Vagina (tissue), 2 donors: ENCODE measurements at regions not wholly inside any gene's neighbourhood (a gene's known extent, or its start where the extent isn't known, plus 50 kb on each side); places are given as distances from the start of the nearest gene placed in this dataset.

Source experiments
- DNase-seq, 2 donors: peaks; one replicate each; pipeline ENCODE4 v3.0.0-alpha.2; 2017; ENCODE audit errors: extremely low spot score in 2 of 2
- H3K27ac ChIP-seq: fragments of 200-600 bp; sonication (generic); one replicate; pipeline ENCODE4 v1.5.1; 2019
- H3K27me3 ChIP-seq: fragments of 200-600 bp; sonication (generic); one replicate; pipeline ENCODE4 v1.5.1; 2019
- H3K36me3 ChIP-seq, 2 donors: fragments of 200-600 bp; sonication (generic); one replicate each; pipeline ENCODE4 v1.5.1; 2017 to 2019
- H3K4me1 ChIP-seq: fragments of 200-600 bp; sonication (generic); one replicate; pipeline ENCODE4 v1.5.1; 2019
- H3K4me3 ChIP-seq, 2 donors: fragments of 200-600 bp; sonication (generic); 1 replicate in 1 of 2; 2 replicates in 1 of 2; pipeline ENCODE4 v1.5.1; 2016 to 2019
- H3K9me3 ChIP-seq: fragments of 200-600 bp; sonication (generic); one replicate; pipeline ENCODE4 v1.5.1; 2019
- CTCF ChIP-seq, 3 experiments: fragments of 450-650 bp in 2 of 3; fragments of 200-600 bp in 1 of 3; sonication (generic) in 1 of 3; IDR thresholded peaks; one replicate each; pipeline ENCODE4 v1.5.1; 2017 to 2019; ENCODE audit warnings: antibody characterized with exemption in 3 of 3, mild to moderate bottlenecking in 2 of 3, moderate library complexity in 2 of 3
- POLR2A ChIP-seq, 2 donors: fragments of 450-650 bp; IDR thresholded peaks; one replicate each; pipeline ENCODE4 v1.6.1; 2017; ENCODE audit warnings: antibody characterized with exemption in 2 of 2, mild to moderate bottlenecking in 2 of 2, moderate library complexity in 2 of 2
- POLR2AphosphoS5 ChIP-seq, 2 donors: sonication (generic); formaldehyde crosslinking; IDR thresholded peaks; one replicate each; pipeline ENCODE4 v1.9.0; 2017; ENCODE audit warnings: antibody characterized with exemption in 2 of 2, mild to moderate bottlenecking in 2 of 2, low read depth in 1 of 2; ENCODE audit not compliant: insufficient read depth in 1 of 2
- intact Hi-C: fragments of 100-400 bp; cut with DNase I; formaldehyde crosslinking; loops from one replicate; pipeline ENCODE4 v1.15.1; 2023

DNA sequence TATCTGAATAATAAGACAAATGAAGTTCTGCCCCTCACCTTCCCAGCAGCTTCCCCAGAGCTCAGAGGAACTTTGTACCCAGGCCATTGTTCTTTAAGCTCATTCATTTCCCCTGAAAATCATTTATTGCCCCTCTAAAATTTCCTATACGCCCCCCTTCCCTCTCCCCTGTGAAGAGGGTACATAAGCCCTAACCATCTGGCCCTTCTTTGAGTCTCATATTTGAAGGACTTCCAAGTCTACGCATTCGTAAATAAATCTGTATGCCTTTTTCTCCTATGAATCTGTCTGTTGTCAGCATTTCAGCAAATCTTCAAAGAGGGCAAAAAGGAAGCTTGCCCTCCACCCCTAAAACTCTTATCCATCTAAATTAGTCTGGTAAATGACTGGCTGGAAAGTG, 73.1 kb upstream of the DST start:
- DNase-seq, result no peak
- Histone ChIP-seq H3K4me1 (peaks cover 8% of the 10 kb centered on the region), H3K4me3 (no peak overlapping the region), H3K36me3 (no peaks in the 10 kb centered on the region), H3K27ac (no peak overlapping the region), H3K9me3 (no peaks in the 10 kb centered on the region), H3K27me3 (no peaks in the 10 kb centered on the region)
- intact Hi-C loops, result no loop called here
- TF ChIP-seq POLR2A (IDR thresholded peaks at IDR 0.05), result no peak
- TF ChIP-seq POLR2AphosphoS5 (IDR thresholded peaks at IDR 0.05; ENCODE audit: insufficient read depth in 1 of 2, low read depth in 1 of 2), result no peak
- no peak for TF ChIP-seq CTCF (IDR thresholded peaks at IDR 0.05)

- TF ChIP-seq POLR2AphosphoS5 (IDR thresholded peaks at IDR 0.05; ENCODE audit: insufficient read depth in 1 of 2, low read depth in 1 of 2), result no peak
- TF ChIP-seq POLR2A (IDR thresholded peaks at IDR 0.05), result no peak
- TF ChIP-seq CTCF (IDR thresholded peaks at IDR 0.05), result no peak
- Histone ChIP-seq H3K9me3 (no peaks in the 10 kb centered on the region), H3K27ac (no peak overlapping the region), H3K27me3 (no peaks in the 10 kb centered on the region), H3K36me3 (no peaks in the 10 kb centered on the region), H3K4me1 (peaks cover 8% of the 10 kb centered on the region), H3K4me3 (no peak overlapping the region)
- no peak for DNase-seq
- intact Hi-C loops, result no loop called here
These were observed 72.3 kb upstream of the DST start for GRCh38 chr6:56714982-56715456.

DNA sequence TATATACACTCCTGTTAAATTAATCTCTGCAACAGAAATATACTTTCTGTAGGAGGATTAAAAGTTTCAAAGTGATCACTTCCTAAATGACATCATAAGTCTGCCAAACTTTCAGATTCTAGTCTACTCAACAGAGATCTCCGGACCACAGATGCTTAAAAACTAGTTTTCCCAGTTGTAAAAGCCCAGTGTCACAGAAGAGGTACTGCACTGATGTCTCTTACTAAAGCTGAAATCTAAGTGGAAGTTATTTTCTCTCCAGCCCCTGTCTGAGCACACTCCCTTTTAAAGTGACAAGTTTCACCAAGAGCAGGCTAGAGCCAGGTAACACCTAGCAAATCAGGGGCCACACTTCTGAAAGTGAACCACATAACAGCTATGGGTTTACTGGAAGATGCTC, 71.6 kb upstream of the DST start:
- DNase-seq, result no peak
- Histone ChIP-seq H3K4me1 (peaks cover 8% of the 10 kb centered on the region), H3K9me3 (no peaks in the 10 kb centered on the region), H3K36me3 (no peaks in the 10 kb centered on the region), H3K4me3 (no peak overlapping the region), H3K27ac (no peak overlapping the region), H3K27me3 (no peaks in the 10 kb centered on the region)
- no peak for TF ChIP-seq POLR2AphosphoS5 (IDR thresholded peaks at IDR 0.05; ENCODE audit: insufficient read depth in 1 of 2, low read depth in 1 of 2)
- no peak for TF ChIP-seq CTCF (IDR thresholded peaks at IDR 0.05)
- TF ChIP-seq POLR2A (IDR thresholded peaks at IDR 0.05), result no peak
- intact Hi-C loops, result no loop called here

GRCh38 chr6:56713254-56713672, 70.6 kb upstream of the DST start:
- intact Hi-C loops, result no loop called here
- no peak for DNase-seq
- H3K4me1 ChIP-seq, result peaks cover 15% of the 10 kb centered on the region
- H3K27me3 ChIP-seq, result no peaks in the 10 kb centered on the region
- H3K9me3 ChIP-seq, result no peaks in the 10 kb centered on the region
- no peak for TF ChIP-seq CTCF (IDR thresholded peaks at IDR 0.05)
- no peak for TF ChIP-seq POLR2A (IDR thresholded peaks at IDR 0.05)
- TF ChIP-seq POLR2AphosphoS5 (IDR thresholded peaks at IDR 0.05; ENCODE audit: insufficient read depth in 1 of 2, low read depth in 1 of 2), result no peak
- no peak overlapping the region for H3K27ac ChIP-seq
- H3K4me3 ChIP-seq, result no peak overlapping the region
- H3K36me3 ChIP-seq, result no peaks in the 10 kb centered on the region

- TF ChIP-seq POLR2A (IDR thresholded peaks at IDR 0.05) (no peak), CTCF (IDR thresholded peaks at IDR 0.05) (no peak), POLR2AphosphoS5 (IDR thresholded peaks at IDR 0.05; ENCODE audit: insufficient read depth in 1 of 2, low read depth in 1 of 2) (no peak)
- no peaks in the 10 kb centered on the region for H3K36me3 ChIP-seq
- no peak for DNase-seq
- peaks cover 17% of the 10 kb centered on the region for H3K4me1 ChIP-seq
- no peaks in the 10 kb centered on the region for H3K27me3 ChIP-seq
- H3K4me3 ChIP-seq, result no peak overlapping the region
- no peak overlapping the region for H3K27ac ChIP-seq
- H3K9me3 ChIP-seq, result no peaks in the 10 kb centered on the region
- intact Hi-C loops, result no loop called here
These were observed 68.3 kb upstream of the DST start for GRCh38 chr6:56710967-56711366.
